ENCODE measurements at regions not wholly inside any gene's neighbourhood (a gene's known extent, or its start where the extent isn't known, plus 50 kb on each side); places are given as distances from the start of the nearest gene placed in this dataset.

GRCh38 chr7:118764221-118764620 is 539.7 kb downstream of the ANKRD7 start:
- H3K4me1 ChIP-seq (ENCODE audit: control insufficient read depth, insufficient read depth, low read length) = no peaks in the 10 kb centered on the region
- H3K4me2 ChIP-seq (ENCODE audit: control insufficient read depth, insufficient read depth) = no peak overlapping the region
- no peak overlapping the region for H2AFZ ChIP-seq (ENCODE audit: control insufficient read depth, low read depth, low read length)
- in situ Hi-C loops (cut with MboI) (no loop called here), intact Hi-C loops (cut with micrococcal nuclease; ENCODE audit: unreplicated experiment) (no loop called here)
- SMC1A ChIA-PET (ENCODE audit: uncharacterized antibody, unreplicated experiment) = no interaction called here
- H3K27ac ChIP-seq (ENCODE audit: control insufficient read depth, insufficient read depth) = no peak overlapping the region
- H3K9me3 ChIP-seq (replicated peaks; ENCODE audit: control insufficient read depth, insufficient read depth, low read length) = no peaks in the 10 kb centered on the region
- no peak for FAIRE-seq
- CTCF ChIA-PET = no interaction called here
- no peak overlapping the region for H3K4me3 ChIP-seq
- H3K9ac ChIP-seq (ENCODE audit: control insufficient read depth, insufficient read depth, low read length) = no peak overlapping the region
- H3K36me3 ChIP-seq (ENCODE audit: control insufficient read depth in 2 of 2, insufficient read depth in 2 of 2, low read length in 1 of 2) = no peaks in the 10 kb centered on the region
- BruUV-seq (replicated peaks) = no TSS peak
- POLR2A ChIA-PET = interaction anchor here (0.7 kb wide), 1 partner anchor 36 kb away, joined by 4 read pairs; no protein-coding TSS in a partner anchor
- H3K79me2 ChIP-seq (ENCODE audit: control insufficient read depth, insufficient read depth, low read length) = no peaks in the 10 kb centered on the region
- DNase-seq (ENCODE audit: low read depth, low spot score) = no peak
- H3K27me3 ChIP-seq (replicated peaks in 1 of 2; ENCODE audit: control insufficient read depth in 2 of 2, insufficient read depth in 2 of 2, low read length in 1 of 2) = no peaks in the 10 kb centered on the region
- no peaks in the 10 kb centered on the region for H4K20me1 ChIP-seq (ENCODE audit: control insufficient read depth, insufficient read depth)
- no peak for ATAC-seq
- WGBS (ENCODE audit: insufficient coverage, insufficient replicate concordance, low lambda C conversion rate, missing lambda C conversion rate) = 9% methylated on average over 4 of the region's 4 CpGs
- RAD21 ChIA-PET (ENCODE audit: unreplicated experiment) = no interaction called here
- no peak for TF ChIP-seq EED (IDR thresholded peaks at IDR 0.05; ENCODE audit: low read depth)
- no peak for TF ChIP-seq IRF4 (IDR thresholded peaks at IDR 0.05; ENCODE audit: low read depth, low read length)
- TF ChIP-seq NFXL1 (IDR thresholded peaks at IDR 0.05; ENCODE audit: borderline replicate concordance) = no peak
- TF ChIP-seq PAX5 (IDR thresholded peaks at IDR 0.05; ENCODE audit: borderline replicate concordance, low read depth, low read length) = no peak
- TF ChIP-seq ZNF384 (IDR thresholded peaks at IDR 0.05; ENCODE audit: borderline replicate concordance, low read depth, low read length) = no peak
- TF ChIP-seq RB1 (IDR thresholded peaks at IDR 0.05; ENCODE audit: borderline replicate concordance) = no peak
- TF ChIP-seq MTA2 (IDR thresholded peaks at IDR 0.05; ENCODE audit: low read depth) = no peak
- TF ChIP-seq ZSCAN29 (IDR thresholded peaks at IDR 0.05) = no peak
- no peak for TF ChIP-seq ZBTB33 (IDR thresholded peaks at IDR 0.05)
- no peak for TF ChIP-seq SREBF2 (IDR thresholded peaks at IDR 0.05; ENCODE audit: low read length)
- TF ChIP-seq BMI1 (IDR thresholded peaks at IDR 0.05; ENCODE audit: borderline replicate concordance) = no peak
- TF ChIP-seq PRDM15 (CRISPR knock-in tag; IDR thresholded peaks at IDR 0.05) = no peak
- TF ChIP-seq DPF2 (IDR thresholded peaks at IDR 0.05) = no peak
- TF ChIP-seq ZBED1 (IDR thresholded peaks at IDR 0.05; ENCODE audit: borderline replicate concordance) = no peak
- no peak for TF ChIP-seq SUPT20H (IDR thresholded peaks at IDR 0.05; ENCODE audit: borderline replicate concordance, control insufficient read depth, low read depth, low read length)
- TF ChIP-seq STAT1 (conservative IDR thresholded peaks at IDR 0.05) = no peak
- TF ChIP-seq IKZF1 (conservative IDR thresholded peaks at IDR 0.05) = no peak
- no peak for TF ChIP-seq CHD1 (IDR thresholded peaks at IDR 0.05; ENCODE audit: low read depth, low read length)
- TF ChIP-seq SUZ12 (IDR thresholded peaks at IDR 0.05; ENCODE audit: unreplicated experiment) = no peak
